Stimulated activated CD4-positive, alpha-beta T cell treated with anti-CD3 and anti-CD28 coated beads, Interleukin-1b, Interleukin-23, amount 100 ng/mL, for 4 hours (primary cell): ENCODE measurements at regions not wholly inside any gene's neighbourhood (a gene's known extent, or its start where the extent isn't known, plus 50 kb on each side); places are given as distances from the start of the nearest gene placed in this dataset.

Source experiments
- DNase-seq, 2 donors: peaks; one replicate each; pipeline ENCODE4 v3.0.0-alpha.2; 2020; ENCODE audit warnings: low read depth in 2 of 2

DNA sequence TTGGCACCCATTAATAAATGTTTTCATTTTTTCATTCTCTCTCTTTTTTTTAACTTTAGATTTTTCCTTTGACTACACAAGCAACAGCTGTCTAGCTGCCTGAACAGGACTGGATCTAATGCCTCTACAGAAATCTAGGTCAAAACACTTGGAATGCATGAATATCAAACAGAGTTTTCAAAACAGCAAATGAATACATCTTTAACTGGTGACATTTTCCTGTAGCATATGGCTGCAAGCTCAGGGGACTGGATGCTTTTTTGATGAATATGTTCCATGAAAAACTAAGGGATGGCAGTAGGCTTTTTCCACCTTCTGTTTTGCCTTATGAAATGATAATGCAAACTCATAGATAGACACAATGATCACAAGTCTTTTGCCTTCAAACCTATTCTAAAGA is 661.7 kb downstream of the MCTP2 start:
- no peak for DNase-seq

DNA sequence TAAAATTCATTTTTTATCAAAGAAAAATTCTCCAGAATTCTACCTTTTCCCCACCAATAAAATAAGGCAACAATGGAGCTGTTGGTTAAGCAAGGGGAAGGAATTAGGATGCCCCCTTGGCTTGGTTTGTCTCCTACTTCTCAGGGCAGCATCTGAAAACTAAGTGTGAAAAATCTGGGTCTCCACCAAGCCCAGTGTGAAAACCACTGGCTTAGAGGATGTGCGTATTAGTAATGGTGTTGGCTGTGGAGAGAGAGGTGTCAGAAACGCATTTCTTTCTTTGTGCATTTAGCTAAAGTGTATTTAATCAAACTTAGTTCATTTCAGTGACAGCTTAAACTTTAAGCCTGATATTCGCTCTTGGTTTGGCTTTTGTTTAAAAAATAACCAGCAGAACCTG is 662.7 kb downstream of the MCTP2 start:
- no peak for DNase-seq

DNA sequence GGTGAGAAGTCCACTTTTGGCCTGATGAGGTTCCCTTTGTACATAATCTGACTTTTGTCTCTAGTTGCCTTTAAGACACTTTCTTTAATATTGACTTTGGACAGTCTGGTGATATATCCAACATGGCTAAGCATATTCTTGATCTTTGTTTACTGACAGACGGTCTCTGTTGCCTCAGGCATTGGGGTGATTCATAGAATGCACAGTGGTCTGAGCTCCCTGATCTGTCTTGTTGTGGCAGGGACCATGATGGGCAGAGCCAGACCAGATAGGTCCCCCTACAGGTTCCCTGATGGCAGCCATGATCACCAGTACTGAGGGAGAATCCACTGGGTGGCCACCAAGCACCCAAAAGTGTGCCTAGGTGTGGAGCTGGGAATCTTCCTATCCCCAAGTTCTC is 678.1 kb downstream of the MCTP2 start:
- DNase-seq, result no peak

DNA sequence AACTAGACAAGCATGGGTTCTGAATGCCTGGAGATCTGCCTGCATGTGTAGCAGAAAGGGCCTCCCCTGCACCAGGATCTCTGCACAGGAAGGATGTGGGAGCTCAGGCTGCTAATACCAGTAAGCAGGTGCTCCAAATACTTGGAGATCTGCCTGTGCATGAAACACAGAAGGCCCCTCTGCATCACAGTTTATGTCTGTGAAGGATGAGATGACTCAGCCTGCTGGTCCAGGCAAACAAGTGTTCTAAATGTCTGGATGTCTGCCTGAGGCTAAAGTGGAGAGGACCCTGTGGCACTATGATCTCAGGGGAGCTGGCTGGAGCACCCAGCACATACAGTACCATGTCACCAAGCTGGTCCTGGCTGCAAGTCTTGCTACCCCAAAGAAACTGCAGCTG is 678.8 kb downstream of the MCTP2 start:
- no peak for DNase-seq

DNA sequence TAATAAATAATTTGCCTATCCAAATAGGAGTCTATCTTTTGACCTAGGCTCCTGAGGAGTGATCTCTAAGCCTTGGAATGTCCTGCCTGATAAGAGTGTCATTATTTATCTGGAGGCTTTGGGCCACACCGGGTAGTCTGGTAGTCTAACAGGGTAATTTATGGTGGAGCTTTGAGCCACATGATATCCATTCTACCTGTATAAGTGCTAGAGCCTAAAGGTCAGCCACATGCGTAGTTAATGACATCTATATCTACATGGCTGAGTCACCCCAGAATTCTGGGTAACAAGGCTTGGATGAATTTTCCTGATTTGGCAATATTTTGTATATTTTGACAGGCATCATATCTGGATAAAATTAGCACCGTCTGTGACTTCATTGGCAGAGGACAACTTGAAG is 681.4 kb downstream of the MCTP2 start:
- DNase-seq, result no peak

DNA sequence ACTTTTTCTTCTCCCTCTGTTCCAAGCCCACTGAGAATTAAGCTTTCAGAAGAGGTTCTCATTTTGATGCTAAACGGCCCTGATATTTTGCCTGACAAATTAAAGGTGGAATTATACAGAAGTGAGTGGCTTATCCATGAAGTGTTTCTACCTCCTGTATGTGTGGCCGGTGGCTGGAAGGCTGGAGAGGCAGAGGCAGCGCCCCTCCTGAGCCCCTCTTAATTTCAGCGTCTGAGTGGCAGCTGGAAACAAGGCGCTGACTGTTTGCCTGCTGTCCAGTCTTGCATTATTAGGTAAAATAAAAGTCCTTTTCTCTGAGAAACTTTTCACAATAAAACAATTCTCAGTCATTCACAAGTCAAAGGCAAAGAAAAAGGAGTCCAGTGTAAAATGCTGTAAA is 685.7 kb downstream of the MCTP2 start:
- no peak for DNase-seq

DNA sequence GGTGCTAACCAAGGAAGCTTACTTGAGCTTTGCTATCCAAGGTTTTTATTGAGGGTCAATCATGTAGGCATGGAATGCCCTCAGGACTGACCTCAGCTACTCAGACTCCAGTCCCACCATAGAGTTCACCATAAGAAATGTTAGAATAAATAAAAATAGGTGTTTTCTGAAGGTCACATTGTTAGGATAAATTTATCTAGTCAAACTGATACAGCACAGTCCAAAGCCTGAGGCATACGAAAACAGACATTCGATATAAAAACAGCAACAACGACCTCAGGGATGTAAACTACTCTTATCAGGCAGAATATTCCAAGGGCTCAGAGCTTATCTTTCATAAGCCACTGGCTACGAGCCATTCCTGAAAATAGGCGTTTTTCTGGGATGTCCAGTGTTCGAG is 690.6 kb downstream of the MCTP2 start:
- DNase-seq, result no peak

DNA sequence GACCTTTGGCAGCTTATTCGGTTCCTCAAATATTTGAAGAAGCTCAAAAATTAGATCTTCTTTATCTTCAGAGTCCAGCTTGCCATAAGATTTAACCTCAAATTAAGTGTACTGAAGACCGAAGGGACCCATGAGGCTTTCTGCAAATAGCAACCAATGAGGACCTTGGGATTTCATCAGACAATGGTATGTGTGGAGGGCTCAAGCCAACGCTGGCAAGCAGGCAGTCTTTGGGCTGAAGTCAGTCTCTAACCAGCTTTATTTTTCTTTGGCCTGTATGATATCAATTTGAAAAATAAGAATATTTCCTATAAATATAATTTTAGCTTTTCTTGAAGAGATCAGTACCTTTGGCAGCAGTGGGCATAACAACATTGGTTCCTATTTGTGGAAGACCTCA is 692.7 kb downstream of the MCTP2 start:
- DNase-seq, result no peak

DNA sequence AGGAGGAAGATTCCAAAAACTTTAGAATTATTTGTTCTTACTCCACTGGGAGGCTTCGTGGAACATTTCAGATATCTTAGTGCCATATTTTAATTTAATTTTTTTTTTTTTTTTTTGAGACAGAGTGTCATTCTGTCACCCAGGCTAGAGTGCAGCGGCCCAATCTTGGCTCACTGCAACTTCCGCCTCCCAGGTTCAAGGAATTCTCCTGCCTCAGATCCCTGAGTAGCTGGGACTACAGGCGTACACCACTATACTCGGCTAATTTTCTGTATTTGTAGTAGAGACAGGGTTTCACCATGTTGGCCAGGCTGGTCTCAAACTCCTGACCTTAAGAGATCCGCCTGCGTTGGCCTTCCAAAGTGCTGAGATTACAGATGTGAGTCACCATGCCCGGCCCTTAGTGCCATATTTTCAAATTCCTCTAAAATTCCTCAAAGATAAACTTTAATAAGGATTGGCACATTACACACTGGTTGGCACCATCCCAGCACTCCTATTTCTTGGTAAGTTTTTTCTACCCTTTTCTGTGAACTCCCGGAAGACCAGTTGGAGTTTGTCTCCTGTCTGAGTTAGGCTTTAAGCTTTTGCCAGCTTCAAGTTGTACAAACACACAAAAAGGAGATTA is 693.7 kb downstream of the MCTP2 start:
- DNase-seq, result no peak

DNA sequence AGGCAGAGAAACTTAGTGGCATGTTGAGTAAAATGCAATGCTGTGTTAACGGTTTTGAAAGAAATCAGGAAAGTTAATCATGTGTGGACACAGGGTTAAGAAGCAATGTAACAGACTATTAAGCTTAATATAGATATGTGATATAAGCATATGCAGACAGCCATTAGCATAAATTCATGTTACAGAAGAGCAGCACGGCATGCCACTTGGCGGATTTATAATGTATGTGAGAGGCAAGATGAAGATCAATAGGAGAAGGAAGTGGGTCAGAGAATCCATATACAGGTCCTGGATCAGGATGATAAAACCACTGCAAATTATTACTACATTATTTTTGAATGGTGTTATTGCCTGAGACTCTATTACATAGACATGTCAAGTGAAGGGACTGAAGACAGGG is 694.3 kb downstream of the MCTP2 start:
- DNase-seq, result no peak

DNA sequence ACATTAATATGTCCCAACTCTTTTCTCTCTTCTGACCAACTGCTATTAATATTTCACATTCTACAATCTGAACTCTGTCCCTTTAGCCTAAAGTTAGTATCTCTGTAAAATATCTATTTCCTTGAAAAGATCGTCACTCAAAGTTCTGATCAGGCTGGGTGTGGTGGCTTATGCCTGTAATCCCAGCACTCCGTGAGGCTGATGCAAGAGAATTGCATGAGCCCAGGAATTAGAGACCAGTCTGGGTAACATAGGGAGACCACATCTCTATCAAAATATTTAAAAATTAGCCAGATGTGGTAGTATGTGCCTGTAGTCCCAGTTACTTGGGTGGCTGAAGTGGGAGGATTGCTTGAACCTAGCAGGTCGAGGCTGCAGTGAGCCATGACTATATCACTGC is 695.6 kb downstream of the MCTP2 start:
- DNase-seq, result no peak

DNA sequence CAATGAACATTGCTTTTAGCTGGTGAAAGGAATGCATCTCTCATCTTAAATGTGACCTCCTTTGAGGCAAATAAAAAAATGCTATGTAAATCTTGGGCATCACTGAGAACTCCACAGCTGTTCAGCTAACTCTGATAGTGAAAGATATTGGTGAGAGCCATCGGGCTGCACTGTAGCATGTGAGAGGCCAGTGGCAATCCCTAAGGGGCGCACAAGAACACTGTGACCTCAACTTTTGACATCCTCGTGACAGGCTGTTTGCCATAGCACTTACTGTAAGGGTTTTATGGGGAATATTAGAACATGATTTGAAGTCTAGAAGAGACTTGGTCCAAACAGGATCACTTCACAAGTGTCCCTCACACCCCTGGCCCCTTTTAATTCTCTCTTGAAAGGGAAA is 697.9 kb downstream of the MCTP2 start:
- no peak for DNase-seq

DNA sequence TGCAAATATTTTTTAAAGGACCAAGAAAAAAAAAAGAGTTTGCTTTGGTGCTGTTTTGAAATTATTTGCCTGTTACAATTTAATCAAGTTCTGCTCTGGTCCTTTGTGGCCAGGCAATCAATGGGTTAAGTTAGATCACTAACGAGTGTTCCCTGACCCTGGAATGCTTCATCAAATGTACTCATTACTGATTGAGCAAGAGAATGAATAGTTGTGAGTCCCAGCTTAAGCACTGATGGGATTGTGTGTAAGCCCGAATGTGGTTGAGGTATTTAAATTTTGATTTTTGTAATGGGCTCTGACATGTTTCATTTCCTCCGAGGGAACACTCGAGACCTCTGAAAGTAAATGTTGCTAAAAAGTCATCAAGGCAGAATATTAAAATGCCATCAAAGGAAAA is 699.1 kb downstream of the MCTP2 start:
- no peak for DNase-seq

DNA sequence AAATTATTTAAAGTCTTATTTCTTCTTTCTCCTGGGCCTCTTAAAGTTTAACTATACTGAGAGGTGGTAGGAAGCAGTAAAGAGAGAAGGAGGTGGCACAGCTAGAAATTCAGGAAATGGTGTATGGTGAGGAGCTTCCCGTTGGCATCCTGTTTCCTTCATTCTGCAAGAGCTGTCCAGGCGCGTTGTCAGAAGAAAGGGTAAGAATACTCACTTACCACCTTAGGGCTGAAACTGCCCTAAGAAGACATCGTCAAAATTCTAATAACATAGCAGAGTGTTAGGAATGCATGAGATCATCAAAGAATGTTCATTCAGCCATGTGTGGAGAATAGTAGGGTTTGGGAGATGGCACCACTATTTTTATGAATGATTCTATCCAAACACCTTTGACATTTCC is 699.6 kb downstream of the MCTP2 start:
- DNase-seq, result no peak

DNA sequence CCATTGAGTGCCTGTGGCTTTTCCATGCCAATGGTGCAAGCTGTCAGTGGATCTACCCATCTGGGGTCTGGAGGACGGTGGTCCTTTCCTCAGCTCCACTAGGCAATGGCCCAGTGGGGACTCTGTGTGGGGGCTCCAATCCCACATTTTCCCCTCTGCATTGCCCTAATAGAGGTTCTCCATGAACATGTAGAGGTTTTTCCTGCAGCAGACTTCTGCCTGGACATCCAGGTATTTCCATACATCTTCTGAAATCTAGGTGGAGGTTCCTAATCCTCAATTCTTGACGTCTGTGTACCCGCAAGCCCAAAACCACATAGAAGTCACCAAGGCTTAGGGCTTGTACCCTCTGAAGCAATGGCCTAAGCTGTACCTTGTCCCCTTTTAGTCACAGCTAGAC is 703.1 kb downstream of the MCTP2 start:
- DNase-seq, result no peak

DNA sequence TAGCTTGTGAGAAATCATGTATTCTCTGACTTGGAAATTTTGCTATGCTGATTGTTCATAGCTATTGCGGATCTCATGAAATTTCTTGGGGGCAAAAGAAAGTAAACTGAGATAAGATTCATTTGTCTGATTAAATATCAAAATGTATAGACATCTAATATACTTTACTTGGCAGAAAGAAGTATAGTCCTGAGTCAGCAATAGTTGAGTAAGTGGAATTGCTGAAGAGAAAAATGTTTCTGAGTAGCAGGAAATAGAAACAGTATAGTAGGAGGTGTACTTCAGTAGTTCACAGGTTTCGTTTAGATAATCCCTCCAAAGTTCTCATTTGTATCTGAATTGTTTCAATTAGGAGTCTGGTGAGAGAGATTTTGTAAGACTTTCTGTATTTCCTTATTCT is 705.9 kb downstream of the MCTP2 start:
- DNase-seq, result no peak

DNA sequence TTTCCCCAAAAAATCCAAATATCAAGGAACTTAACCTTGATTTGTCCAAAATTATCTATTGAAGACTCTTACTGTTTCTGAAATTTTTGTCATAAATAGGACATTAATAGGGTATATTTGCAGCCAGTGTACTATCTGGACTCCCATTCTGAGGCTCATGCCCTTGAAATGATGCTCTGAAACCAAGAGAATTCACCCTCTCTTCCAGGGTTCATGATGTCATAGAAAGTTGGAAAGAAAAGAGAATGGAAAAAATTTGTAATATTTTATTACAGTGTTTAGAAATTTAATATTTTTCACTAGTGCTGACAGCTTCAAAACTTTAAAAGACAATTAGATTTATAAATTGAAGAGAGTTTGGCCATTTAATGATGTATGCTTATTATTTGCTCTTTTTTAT is 712.5 kb downstream of the MCTP2 start:
- no peak for DNase-seq

DNA sequence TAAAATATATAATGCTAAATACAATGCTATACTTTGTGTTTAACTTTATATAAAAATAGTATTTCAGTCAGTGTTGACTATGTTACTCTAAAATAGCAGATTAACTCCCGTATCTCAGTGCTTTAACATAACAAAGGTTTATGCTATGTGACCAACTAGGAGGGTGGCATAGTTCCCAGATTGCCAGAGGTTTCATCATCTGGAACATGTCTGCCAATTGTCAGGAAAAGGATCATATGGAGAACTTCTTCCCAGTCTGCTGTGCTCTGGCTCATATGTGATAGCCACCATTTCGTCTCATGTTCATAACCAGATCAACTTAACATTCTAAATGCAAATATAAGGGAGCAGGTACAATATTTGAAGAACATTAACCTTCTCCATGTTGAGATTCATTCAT is 720.2 kb downstream of the MCTP2 start:
- DNase-seq, result no peak

DNA sequence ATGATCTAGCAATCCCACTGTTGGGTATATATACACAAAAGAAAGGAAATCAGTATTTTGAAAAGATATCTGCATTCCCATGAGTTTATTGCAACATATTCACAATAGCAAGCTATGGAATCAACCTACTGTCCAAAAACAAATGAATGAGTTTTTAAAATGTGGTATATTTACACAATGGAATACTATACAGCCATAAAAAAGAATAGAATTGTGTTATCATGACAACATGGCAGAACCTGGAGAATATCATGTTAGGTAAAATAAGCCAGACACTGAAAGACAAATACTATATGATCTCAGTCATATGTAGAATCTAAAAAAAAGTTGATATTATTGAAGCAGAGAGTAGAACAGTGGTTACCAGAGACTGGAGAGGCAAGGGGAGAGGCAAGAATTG is 732.6 kb downstream of the MCTP2 start:
- no peak for DNase-seq

DNA sequence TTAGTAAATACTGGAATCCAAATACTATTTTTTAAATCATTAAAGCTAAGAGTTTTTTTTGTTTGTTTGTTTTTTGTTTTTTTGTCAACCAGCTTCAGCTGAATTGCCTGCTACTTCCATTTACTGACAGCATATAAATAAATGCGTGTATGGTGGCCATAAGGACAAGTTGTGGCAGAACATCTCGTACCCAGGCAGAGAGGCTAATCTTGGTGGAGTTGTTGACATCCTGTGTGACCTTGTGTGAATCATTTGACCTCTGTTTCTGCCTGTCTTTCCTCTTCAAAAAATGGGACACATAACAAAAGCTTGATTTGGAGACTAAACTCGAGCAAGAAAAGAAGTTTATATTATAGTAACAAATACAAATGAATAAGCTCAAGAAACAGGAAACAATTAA is 734.2 kb downstream of the MCTP2 start:
- no peak for DNase-seq

DNA sequence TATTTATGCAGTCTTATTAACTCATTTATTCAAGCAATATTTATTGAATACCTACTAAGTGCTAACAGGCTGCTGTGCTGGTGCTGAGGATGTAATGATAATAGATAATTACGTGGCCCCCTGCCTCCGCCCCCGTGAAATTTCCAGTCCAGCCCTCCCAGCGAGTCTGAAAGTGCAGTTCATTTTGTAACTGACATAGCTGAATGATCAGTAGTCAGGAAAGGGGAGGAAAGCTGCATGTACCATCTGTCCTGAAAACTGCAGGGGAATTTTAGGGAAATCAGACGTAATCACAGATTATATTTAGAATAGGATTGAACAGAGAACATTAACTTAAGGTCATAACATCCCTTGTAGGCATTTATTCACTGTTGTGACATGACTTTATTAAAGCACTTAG is 736.8 kb downstream of the MCTP2 start:
- no peak for DNase-seq

DNA sequence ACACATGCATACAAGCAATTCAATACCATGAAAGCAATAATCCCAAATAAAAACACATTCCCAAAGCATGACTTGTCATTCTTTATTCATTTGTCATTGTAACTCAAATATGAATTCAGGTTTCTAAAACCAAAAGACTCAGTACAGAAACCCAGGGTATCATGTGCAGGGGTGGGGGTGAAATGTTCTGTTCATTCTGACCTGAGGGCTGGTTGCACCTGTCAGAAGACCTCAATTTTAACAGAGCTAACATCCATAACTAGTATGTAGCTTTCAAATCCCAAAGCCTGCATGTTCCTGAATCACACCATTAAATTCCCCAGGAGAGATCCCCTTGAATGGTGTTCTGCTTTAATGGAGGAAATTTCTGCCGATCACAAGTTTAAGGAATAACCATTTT is 738.7 kb downstream of the MCTP2 start:
- no peak for DNase-seq

DNA sequence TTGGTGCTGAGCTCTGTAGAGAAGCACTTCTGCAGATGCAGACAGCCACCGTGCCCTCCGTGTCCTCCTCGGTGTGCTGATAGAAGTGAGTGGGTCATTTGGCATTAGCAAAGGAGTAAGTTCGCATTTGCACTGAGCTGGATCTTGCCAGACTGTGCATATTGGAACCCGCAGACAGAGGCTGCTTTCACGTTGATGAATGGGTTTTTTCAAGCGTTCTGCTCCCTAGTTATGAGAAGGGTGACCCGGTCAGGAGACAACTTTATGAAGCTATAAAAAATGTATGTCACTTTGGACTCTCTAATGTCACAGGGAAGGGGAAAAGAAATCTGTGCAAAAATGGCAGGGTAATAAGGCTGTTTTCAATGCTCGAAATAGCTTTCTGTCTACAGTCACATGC is 739.4 kb downstream of the MCTP2 start:
- no peak for DNase-seq

DNA sequence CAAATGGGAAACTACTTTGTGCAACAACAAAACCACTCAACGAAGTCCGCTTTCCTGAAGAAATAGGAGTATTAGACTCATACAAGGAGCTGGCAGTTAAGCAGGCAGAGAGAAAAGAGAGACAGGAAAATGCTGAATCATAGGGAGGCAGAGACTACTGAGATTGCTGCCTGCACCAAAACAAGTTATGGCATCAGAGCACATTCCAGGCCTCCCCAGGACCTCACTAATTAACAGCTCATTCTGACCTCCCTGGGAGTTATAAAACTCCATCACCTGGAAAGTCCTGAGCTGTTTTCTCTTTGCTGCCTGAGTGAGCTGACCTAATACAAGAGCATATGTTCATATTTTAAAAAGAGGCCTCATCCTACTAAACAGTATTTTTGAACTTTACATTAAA is 741.0 kb downstream of the MCTP2 start:
- DNase-seq, result no peak

DNA sequence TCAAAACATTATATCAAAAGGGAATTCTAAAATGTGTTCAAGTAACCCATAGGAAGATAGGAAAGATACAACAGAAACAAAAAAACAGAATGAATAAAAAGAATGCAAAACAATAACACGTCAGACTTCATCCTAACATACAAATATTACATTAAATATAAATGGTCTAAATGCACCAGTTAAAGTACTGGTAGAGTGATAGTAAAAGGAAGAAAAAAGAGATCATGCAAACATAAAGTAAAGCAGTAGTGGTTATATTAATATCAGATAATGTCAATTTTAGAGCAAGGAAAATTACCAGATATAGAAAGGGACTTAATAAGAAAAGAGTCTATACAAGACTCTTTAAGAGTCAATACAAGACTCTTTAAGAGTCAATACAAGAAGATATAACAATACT is 755.7 kb downstream of the MCTP2 start:
- DNase-seq, result no peak
